Neural cell (in vitro differentiated cells): ENCODE measurements at regions not wholly inside any gene's neighbourhood (a gene's known extent, or its start where the extent isn't known, plus 50 kb on each side); places are given as distances from the start of the nearest gene placed in this dataset.

Source experiments
- H2AFZ ChIP-seq: fragments of 200-600, 300-800 bp; sonication (generic), shearing (Covaris generic); 2 replicates; pipeline ENCODE4 v1.6.0; 2014; ENCODE audit warnings: low read depth, mild to moderate bottlenecking, antibody characterized with exemption, low read length, moderate library complexity
- H3F3A ChIP-seq: fragments of 200-600 bp; shearing (Covaris generic); 2 replicates; pipeline ENCODE4 v1.6.1; 2016; ENCODE audit warnings: mild to moderate bottlenecking, moderate library complexity, mixed read lengths, antibody characterized with exemption, low read length; ENCODE audit not compliant: insufficient read depth, poor library complexity, severe bottlenecking
- H3K27ac ChIP-seq: fragments of 200-600, 300-800 bp; sonication (generic), shearing (Covaris generic); 2 replicates; pipeline ENCODE4 v1.5.1; 2014; ENCODE audit warnings: mild to moderate bottlenecking, low read length, moderate library complexity
- H3K27me3 ChIP-seq: fragments of 300-800, 200-600 bp; sonication (generic), shearing (Covaris generic); 2 replicates; pipeline ENCODE4 v1.6.0; 2014; ENCODE audit warnings: mild to moderate bottlenecking, low read depth, low read length, moderate library complexity; ENCODE audit not compliant: insufficient read depth
- H3K36me3 ChIP-seq: fragments of 300-800, 200-600 bp; sonication (generic), shearing (Covaris generic); 2 replicates; pipeline ENCODE4 v1.5.1; 2014; ENCODE audit warnings: mild to moderate bottlenecking, antibody characterized with exemption, low read length, moderate library complexity; ENCODE audit not compliant: insufficient read depth
- H3K4me2 ChIP-seq: fragments of 300-800, 200-600 bp; sonication (generic), shearing (Covaris generic); 2 replicates; pipeline ENCODE4 v1.6.0; 2014; ENCODE audit warnings: mild to moderate bottlenecking, low read length
- H3K4me3 ChIP-seq: fragments of 300-800, 200-600 bp; sonication (generic), shearing (Covaris generic); 2 replicates; pipeline ENCODE4 v1.5.1; 2014; ENCODE audit warnings: mild to moderate bottlenecking, low read length, moderate library complexity
- H3K79me2 ChIP-seq: fragments of 200-600 bp; shearing (Covaris generic); replicated peaks from 2 replicates; pipeline ENCODE4 v1.6.0; 2014; ENCODE audit warnings: mild to moderate bottlenecking, low read length, moderate library complexity; ENCODE audit not compliant: insufficient read depth
- H3K9ac ChIP-seq: fragments of 300-800, 200-600 bp; sonication (generic), shearing (Covaris generic); 2 replicates; pipeline ENCODE4 v1.6.1; 2016; ENCODE audit warnings: mild to moderate bottlenecking, low read length, mixed read lengths
- H3K9me2 ChIP-seq: fragments of 200-600 bp; shearing (Covaris generic); 2 replicates; pipeline ENCODE4 v1.6.1; 2016; ENCODE audit warnings: mild to moderate bottlenecking, low read length, mixed read lengths; ENCODE audit not compliant: insufficient read depth
- H3K9me3 ChIP-seq: fragments of 200-600, 300-800 bp; sonication (generic), shearing (Covaris generic); 2 replicates; pipeline ENCODE4 v1.6.1; 2016; ENCODE audit warnings: mild to moderate bottlenecking, mixed run types, low read length, moderate library complexity, mixed read lengths
- H4K20me1 ChIP-seq: fragments of 200-600 bp; shearing (Covaris generic); 2 replicates; pipeline ENCODE4 v1.6.1; 2016; ENCODE audit warnings: mild to moderate bottlenecking, mixed run types; ENCODE audit not compliant: insufficient read depth
- EP300 ChIP-seq: fragments of 450-650 bp; conservative IDR thresholded peaks from 2 replicates; pipeline ENCODE4 v1.6.1; 2014; ENCODE audit warnings: antibody characterized with exemption, mild to moderate bottlenecking, moderate library complexity; ENCODE audit not compliant: poor library complexity, severe bottlenecking
- EZH2 ChIP-seq: fragments of 200-600, 300-800 bp; shearing (Covaris generic), sonication (generic); IDR thresholded peaks from 2 replicates; pipeline ENCODE4 v1.6.1; 2014; ENCODE audit warnings: antibody characterized with exemption, low read length, borderline replicate concordance, mild to moderate bottlenecking; ENCODE audit not compliant: insufficient read depth, poor library complexity, severe bottlenecking
- MXI1 ChIP-seq: fragments of 450-650 bp; conservative IDR thresholded peaks from 2 replicates; pipeline ENCODE4 v1.6.1; 2014; ENCODE audit warnings: antibody characterized with exemption, mild to moderate bottlenecking; ENCODE audit not compliant: poor library complexity, severe bottlenecking
- POLR2AphosphoS5 ChIP-seq: IDR thresholded peaks from 2 replicates; pipeline ENCODE4 v1.6.1; 2012
- RAD21 ChIP-seq: fragments of 450-650 bp; conservative IDR thresholded peaks from 2 replicates; pipeline ENCODE4 v1.6.1; 2014; ENCODE audit warnings: antibody characterized with exemption, mild to moderate bottlenecking, moderate library complexity
- SMC3 ChIP-seq: fragments of 450-650 bp; conservative IDR thresholded peaks from 2 replicates; pipeline ENCODE4 v1.6.1; 2014; ENCODE audit warnings: antibody characterized with exemption, mild to moderate bottlenecking, moderate library complexity; ENCODE audit not compliant: poor library complexity
- TAF1 ChIP-seq: IDR thresholded peaks from 2 replicates; pipeline ENCODE4 v1.6.1; 2012; ENCODE audit warnings: low read depth
- TF ChIP-seq, protein P1 (sequence below): IDR thresholded peaks from 2 replicates; pipeline ENCODE4 v1.6.1; 2012; ENCODE audit warnings: borderline replicate concordance
- TF ChIP-seq, protein P2 (sequence below): fragments of 450-650 bp; IDR thresholded peaks from 2 replicates; pipeline ENCODE4 v1.5.1; 2014; ENCODE audit warnings: antibody characterized with exemption, mild to moderate bottlenecking, moderate library complexity; ENCODE audit not compliant: poor library complexity, severe bottlenecking

- Histone ChIP-seq H3K4me3 (no peak overlapping the region), H2AFZ (no peak overlapping the region), H4K20me1 (no peaks in the 10 kb centered on the region), H3K9ac (no peak overlapping the region), H3K79me2 (no peaks in the 10 kb centered on the region), H3K9me3 (no peaks in the 10 kb centered on the region), H3K27me3 (no peaks in the 10 kb centered on the region), H3K4me2 (no peak overlapping the region), H3K36me3 (no peaks in the 10 kb centered on the region), H3F3A (no peaks in the 10 kb centered on the region), H3K9me2 (no peaks in the 10 kb centered on the region), H3K27ac (no peak overlapping the region)
- no peak for TF ChIP-seq RAD21
- TF ChIP-seq EZH2, result no peak
- no peak for TF ChIP-seq POLR2AphosphoS5
- TF ChIP-seq, protein P1, sequence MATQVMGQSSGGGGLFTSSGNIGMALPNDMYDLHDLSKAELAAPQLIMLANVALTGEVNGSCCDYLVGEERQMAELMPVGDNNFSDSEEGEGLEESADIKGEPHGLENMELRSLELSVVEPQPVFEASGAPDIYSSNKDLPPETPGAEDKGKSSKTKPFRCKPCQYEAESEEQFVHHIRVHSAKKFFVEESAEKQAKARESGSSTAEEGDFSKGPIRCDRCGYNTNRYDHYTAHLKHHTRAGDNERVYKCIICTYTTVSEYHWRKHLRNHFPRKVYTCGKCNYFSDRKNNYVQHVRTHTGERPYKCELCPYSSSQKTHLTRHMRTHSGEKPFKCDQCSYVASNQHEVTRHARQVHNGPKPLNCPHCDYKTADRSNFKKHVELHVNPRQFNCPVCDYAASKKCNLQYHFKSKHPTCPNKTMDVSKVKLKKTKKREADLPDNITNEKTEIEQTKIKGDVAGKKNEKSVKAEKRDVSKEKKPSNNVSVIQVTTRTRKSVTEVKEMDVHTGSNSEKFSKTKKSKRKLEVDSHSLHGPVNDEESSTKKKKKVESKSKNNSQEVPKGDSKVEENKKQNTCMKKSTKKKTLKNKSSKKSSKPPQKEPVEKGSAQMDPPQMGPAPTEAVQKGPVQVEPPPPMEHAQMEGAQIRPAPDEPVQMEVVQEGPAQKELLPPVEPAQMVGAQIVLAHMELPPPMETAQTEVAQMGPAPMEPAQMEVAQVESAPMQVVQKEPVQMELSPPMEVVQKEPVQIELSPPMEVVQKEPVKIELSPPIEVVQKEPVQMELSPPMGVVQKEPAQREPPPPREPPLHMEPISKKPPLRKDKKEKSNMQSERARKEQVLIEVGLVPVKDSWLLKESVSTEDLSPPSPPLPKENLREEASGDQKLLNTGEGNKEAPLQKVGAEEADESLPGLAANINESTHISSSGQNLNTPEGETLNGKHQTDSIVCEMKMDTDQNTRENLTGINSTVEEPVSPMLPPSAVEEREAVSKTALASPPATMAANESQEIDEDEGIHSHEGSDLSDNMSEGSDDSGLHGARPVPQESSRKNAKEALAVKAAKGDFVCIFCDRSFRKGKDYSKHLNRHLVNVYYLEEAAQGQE, result no peak
- no peak for TF ChIP-seq EP300
- TF ChIP-seq, protein P2, sequence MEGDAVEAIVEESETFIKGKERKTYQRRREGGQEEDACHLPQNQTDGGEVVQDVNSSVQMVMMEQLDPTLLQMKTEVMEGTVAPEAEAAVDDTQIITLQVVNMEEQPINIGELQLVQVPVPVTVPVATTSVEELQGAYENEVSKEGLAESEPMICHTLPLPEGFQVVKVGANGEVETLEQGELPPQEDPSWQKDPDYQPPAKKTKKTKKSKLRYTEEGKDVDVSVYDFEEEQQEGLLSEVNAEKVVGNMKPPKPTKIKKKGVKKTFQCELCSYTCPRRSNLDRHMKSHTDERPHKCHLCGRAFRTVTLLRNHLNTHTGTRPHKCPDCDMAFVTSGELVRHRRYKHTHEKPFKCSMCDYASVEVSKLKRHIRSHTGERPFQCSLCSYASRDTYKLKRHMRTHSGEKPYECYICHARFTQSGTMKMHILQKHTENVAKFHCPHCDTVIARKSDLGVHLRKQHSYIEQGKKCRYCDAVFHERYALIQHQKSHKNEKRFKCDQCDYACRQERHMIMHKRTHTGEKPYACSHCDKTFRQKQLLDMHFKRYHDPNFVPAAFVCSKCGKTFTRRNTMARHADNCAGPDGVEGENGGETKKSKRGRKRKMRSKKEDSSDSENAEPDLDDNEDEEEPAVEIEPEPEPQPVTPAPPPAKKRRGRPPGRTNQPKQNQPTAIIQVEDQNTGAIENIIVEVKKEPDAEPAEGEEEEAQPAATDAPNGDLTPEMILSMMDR, result no peak
- no peak for TF ChIP-seq TAF1
- no peak for TF ChIP-seq MXI1
- no peak for TF ChIP-seq SMC3
Observed at GRCh38 chr2:217097346-217097745, 237.5 kb upstream of the TNP1 start.

DNA sequence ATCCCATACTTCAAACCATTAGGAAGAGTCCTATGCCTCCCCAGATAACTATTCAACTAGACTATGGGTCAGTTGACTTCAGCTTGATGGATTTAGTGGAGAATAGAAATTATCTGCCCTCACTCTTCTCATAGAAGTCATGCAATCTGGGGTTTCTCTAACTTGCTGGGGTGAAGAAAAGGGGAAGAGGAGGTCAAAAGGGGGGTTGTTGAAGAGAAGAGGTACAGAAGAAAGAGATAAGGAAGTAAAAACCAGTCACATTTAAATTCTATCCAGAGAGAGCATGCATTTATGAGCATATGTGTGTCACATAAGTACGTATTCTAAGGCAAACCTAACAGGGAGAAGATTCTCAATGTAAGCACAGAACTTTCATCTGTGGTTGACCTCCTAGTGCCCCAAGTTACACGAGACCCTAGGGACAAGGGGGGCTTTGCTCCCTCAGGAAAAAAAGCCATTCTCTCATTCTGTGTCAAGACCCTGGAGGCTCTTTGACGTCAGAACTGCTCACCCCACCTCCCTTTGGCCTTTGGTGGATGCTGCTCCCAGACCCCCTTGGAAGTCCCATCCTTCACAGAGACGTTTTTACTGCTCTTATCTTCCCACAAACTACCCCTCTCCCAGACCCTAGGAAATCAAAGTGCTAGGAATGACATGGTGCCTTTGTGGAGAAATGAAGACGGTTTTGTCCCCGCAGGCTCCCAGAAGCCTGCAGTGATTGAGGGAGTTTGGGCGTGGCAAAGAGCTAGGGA is 236.8 kb upstream of the TNP1 start:
- H3K9me3 ChIP-seq, result no peaks in the 10 kb centered on the region
- H3K9me2 ChIP-seq, result no peaks in the 10 kb centered on the region
- no peak overlapping the region for H3K4me2 ChIP-seq
- H3K4me3 ChIP-seq, result no peak overlapping the region
- H2AFZ ChIP-seq, result no peak overlapping the region
- no peak overlapping the region for H3K27ac ChIP-seq
- H3K9ac ChIP-seq, result no peak overlapping the region
- no peaks in the 10 kb centered on the region for H3K79me2 ChIP-seq
- no peak for TF ChIP-seq EP300
- TF ChIP-seq RAD21, result no peak
- no peak for TF ChIP-seq MXI1
- TF ChIP-seq SMC3, result no peak
- no peak for TF ChIP-seq POLR2AphosphoS5
- no peak for TF ChIP-seq TAF1
- no peaks in the 10 kb centered on the region for H4K20me1 ChIP-seq
- no peaks in the 10 kb centered on the region for H3K36me3 ChIP-seq
- no peaks in the 10 kb centered on the region for H3F3A ChIP-seq
- H3K27me3 ChIP-seq, result no peaks in the 10 kb centered on the region
